GM19468 (cell line): ENCODE measurements at regions not wholly inside any gene's neighbourhood (a gene's known extent, or its start where the extent isn't known, plus 50 kb on each side); places are given as distances from the start of the nearest gene placed in this dataset.
"Not testable (repeated sequence)": the region's sequence is repeated elsewhere in the genome, so short reads cannot be mapped to it uniquely, and the experiment has no call there.

Experiments used
- ATAC-seq: cut with Tn5 transposase; IDR thresholded peaks from one replicate; pipeline ENCODE4 v1.9.1; 2021; ENCODE audit warnings: mild to moderate bottlenecking, moderate library complexity, moderate number of reproducible peaks; ENCODE audit not compliant: unreplicated experiment; ENCODE audit errors: extremely low read depth

- no peak for ATAC-seq
These were observed 205.5 kb upstream of the FSHR start for GRCh38 chr2:49359721-49360406.

- ATAC-seq = no peak
These were observed 201.3 kb upstream of the FSHR start for GRCh38 chr2:49355611-49356010.

- no peak for ATAC-seq
These were observed 197.2 kb upstream of the FSHR start for GRCh38 chr2:49351560-49351959.

GRCh38 chr2:49343638-49344037, 189.3 kb upstream of the FSHR start:
- no peak for ATAC-seq

- no peak for ATAC-seq
These were observed 187.8 kb upstream of the FSHR start for GRCh38 chr2:49342156-49342555.

GRCh38 chr2:49335546-49335945, 181.2 kb upstream of the FSHR start:
- no peak for ATAC-seq

GRCh38 chr2:49332415-49332814, 178.1 kb upstream of the FSHR start:
- ATAC-seq = no peak

- ATAC-seq = no peak
These were observed 164.2 kb upstream of the FSHR start for GRCh38 chr2:49318531-49318930.

GRCh38 chr2:49309461-49309860, 155.1 kb upstream of the FSHR start:
- no peak for ATAC-seq

GRCh38 chr2:49306925-49307324, 152.6 kb upstream of the FSHR start:
- no peak for ATAC-seq

- not testable (repeated sequence) for ATAC-seq
These were observed 144.4 kb upstream of the FSHR start for GRCh38 chr2:49298693-49299092.

- ATAC-seq = no peak
These were observed 143.9 kb upstream of the FSHR start for GRCh38 chr2:49298230-49298629.

GRCh38 chr2:49296107-49296867, 142.0 kb upstream of the FSHR start:
- no peak for ATAC-seq

- ATAC-seq = no peak
These were observed 139.9 kb upstream of the FSHR start for GRCh38 chr2:49294225-49294624.

GRCh38 chr2:49291619-49292018, 137.3 kb upstream of the FSHR start:
- ATAC-seq = no peak

GRCh38 chr2:49289711-49290110, 135.4 kb upstream of the FSHR start:
- no peak for ATAC-seq

GRCh38 chr2:49288902-49289700, 134.8 kb upstream of the FSHR start:
- ATAC-seq = no peak

- ATAC-seq = no peak
These were observed 133.9 kb upstream of the FSHR start for GRCh38 chr2:49288113-49288705.

GRCh38 chr2:49286726-49287125, 132.4 kb upstream of the FSHR start:
- no peak for ATAC-seq

- no peak for ATAC-seq
These were observed 131.7 kb upstream of the FSHR start for GRCh38 chr2:49286045-49286444.

- no peak for ATAC-seq
These were observed 124.2 kb upstream of the FSHR start for GRCh38 chr2:49278561-49278960.
